HG03378 (cell line): ENCODE measurements at regions not wholly inside any gene's neighbourhood (a gene's known extent, or its start where the extent isn't known, plus 50 kb on each side); places are given as distances from the start of the nearest gene placed in this dataset.
"Not testable (repeated sequence)": the region's sequence is repeated elsewhere in the genome, so short reads cannot be mapped to it uniquely, and the experiment has no call there.

Experiments used
- ATAC-seq: cut with Tn5 transposase; IDR thresholded peaks from one replicate; pipeline ENCODE4 v1.9.1; 2021; ENCODE audit warnings: mild to moderate bottlenecking, moderate library complexity; ENCODE audit not compliant: unreplicated experiment

DNA sequence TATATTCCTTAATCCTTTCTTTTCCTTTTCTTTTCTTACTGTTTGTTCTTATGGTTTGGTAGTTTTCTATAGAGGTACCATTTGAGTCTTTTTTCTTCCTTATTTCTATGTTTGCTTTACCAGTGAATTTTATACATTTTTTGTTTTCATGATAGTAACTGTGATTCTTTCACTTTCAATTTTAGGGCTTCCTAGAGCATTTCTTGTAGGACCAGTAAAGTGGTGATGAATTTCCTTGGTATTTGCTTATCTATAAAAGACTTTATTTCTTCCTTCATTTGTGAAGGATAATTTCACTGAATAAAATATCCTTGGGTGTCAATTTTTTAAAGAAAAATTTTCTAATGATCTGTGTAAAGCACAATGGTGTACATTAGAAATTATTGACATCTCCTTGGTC lies 637.4 kb downstream of the CD109 start:
- no peak for ATAC-seq

DNA sequence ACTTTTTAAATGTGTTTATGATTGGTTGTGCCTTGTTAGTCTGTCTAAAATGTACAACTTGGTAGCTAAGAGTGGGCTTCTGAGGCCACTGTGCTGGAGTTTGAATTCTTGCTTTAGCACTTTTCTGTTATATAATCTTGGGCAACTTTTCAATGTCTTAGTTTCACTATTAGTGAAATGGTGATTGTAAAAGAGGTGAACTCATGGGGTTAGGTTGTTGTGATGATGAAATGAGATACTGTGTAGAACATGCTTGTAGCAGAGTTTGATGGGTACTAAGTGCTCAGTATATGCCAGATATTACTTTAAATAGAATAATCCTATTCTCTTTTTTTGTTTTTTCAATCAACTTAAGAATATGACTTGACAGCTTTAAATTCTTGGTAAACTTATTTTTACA lies 624.7 kb downstream of the CD109 start:
- ATAC-seq: no peak

DNA sequence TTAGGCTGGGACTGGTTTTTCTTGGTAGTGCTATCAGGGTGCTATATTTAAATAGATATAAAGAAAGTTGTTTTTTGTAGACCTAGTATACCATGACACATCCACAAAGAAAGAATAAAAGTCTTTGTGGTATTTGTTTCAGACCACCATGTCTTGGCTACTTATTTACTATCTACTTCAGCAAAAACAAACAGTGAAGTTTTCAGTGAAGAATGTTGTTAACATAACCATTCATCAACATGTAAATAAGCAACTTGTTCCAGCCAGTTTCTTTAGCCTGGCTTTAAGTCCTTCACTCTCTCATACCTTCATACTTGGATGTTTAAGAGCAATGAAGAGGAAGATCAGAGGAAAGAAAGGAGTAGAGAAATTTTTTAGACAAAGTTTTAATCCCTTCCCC lies 624.1 kb downstream of the CD109 start:
- no peak for ATAC-seq

- no peak for ATAC-seq
Measured at GRCh38 chr6:74319292-74319691, 623.3 kb downstream of the CD109 start.

DNA sequence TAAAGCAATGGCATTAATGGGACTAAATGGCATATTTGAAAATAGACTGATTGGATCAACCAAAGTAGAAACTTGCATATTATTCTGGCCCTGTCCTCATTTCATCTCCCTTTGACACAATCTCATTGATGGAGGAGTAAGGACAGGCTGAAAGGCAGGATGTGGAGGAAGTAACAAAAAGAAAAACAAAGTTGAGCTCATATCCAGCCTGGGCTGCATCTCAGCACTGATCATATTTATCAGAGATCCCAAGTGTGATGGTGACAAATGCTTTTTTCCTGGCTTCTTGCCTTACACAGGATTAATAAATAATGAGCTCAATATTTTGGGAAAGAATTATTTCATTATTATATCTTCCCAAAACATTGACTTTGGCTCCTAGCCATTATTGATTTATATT lies 622.7 kb downstream of the CD109 start:
- ATAC-seq: no peak

DNA sequence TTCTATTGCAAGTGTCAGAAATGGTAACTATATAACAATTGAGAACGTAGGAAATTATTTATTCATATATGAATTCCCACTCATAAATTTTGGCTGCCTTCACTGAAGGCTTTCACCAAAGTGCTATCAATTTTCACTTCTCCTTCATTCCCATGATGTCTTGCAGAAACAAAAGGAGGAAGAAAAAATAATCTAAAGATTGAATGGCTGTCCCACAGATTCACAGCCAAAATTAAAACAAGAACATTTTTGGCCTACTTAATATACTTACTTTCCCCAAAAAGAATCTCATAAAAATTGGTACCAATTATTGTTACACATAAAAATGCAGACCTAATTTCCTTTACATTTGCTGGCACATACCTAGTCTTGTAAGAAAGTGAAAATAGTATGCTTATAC lies 616.1 kb downstream of the CD109 start:
- no peak for ATAC-seq

GRCh38 chr6:74311431-74311830 lies 615.4 kb downstream of the CD109 start:
- ATAC-seq: no peak

GRCh38 chr6:74289884-74290283 lies 593.9 kb downstream of the CD109 start:
- no peak for ATAC-seq

DNA sequence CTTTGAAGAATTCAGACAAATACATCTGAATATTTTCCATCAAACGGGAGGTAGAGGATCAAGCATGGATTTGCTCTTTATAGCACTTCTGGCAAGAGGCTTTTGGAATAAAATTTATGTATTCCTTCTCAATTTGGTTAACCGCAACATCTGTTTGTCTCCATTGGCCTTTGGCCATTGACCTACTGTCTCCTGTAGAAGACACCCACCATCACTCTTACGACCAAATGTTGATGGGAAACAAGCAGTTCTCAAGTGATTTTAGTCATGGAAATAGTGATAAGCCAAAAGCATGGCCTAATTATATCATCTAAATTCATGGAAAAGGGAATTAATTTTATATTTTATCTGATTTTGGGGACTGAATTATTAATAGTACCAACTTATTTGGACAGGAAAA lies 591.9 kb downstream of the CD109 start:
- no peak for ATAC-seq

DNA sequence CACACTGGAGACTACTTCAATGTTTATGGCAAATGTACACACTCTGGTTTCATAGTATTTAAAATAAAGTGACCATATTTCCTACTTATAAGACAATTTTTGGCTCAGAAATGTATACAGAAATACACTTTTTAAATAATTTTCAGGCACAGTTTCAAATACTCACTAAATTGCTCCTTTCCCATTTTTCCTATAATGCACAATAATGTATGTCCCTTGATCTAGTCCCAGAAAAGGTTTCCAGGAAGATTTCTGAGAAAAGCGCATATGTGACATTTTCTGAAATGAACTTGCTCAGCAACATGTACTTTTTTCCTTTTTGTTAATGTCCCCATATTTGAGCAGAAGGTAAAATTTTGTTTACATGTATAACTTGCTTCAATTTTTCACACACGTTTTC lies 591.4 kb downstream of the CD109 start:
- ATAC-seq: no peak

GRCh38 chr6:74284284-74284683 lies 588.3 kb downstream of the CD109 start:
- ATAC-seq: no peak

DNA sequence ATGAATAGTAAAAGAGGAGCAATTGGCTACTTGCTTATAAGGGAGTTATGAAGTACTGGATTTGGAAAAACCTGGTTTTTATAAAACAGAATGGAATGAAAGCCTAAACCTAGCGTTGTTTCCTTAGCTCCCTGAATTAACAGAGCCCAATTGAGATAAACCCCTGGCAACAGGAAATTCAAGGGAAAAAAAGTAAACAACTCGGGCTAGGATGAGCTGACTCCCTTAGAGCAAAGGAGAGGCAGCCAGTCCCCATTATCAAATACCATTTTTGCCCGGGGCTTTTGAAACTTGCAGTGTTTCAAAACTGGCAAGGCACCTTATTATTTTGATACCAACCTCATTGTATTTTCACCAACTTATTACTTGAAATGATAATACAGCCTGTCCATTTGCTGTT lies 587.5 kb downstream of the CD109 start:
- ATAC-seq: no peak

DNA sequence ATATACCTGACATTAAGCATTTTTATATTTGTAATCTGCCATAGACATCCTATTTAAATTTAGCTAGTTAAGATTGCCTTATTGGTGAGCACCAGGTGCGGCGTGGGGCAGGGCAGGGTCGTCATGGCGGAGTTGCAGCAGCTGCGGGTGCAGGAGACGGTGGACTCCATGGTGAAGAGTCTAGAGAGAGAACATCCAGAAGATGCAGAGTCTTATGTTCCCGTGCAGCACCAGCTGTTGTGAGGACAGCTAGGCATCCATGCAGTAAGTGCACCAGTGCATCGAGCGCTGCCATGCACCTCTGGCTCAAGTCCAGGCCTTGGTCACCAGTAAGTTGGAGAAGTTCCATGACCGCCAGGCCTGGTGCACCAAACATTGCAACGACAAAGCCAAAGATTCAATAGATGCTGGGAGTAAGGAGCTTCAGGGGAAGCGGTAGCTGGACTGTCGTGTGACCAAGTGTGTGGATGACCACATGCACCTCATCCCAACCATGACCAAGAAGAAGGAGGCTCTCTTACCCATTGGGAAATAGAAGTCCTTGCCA lies 586.2 kb downstream of the CD109 start:
- ATAC-seq: no peak

GRCh38 chr6:74280130-74280692 lies 584.2 kb downstream of the CD109 start:
- ATAC-seq: no peak

DNA sequence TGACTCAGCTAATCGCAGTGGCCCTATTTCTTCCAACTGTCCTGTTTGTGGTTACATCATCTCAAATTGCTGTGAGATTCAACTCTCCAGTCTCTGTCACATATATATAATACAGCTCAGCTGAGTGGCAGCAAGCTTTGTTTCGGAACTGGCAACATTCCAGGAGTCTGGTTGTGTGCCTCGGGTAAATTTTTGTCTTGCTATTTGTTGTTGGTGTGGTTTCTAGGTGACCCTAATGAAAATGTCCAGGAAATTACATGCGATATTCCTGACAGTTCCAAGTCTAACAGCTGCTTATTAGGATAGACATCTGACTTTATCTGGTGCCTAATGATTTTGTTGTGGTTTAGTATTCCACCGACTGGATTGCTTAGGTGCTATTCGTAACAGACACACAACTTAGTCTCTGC lies 581.8 kb downstream of the CD109 start:
- no peak for ATAC-seq

- ATAC-seq: no peak
Measured at GRCh38 chr6:74273541-74273940, 577.5 kb downstream of the CD109 start.

GRCh38 chr6:74269600-74269858 lies 573.5 kb downstream of the CD109 start:
- ATAC-seq: no peak

DNA sequence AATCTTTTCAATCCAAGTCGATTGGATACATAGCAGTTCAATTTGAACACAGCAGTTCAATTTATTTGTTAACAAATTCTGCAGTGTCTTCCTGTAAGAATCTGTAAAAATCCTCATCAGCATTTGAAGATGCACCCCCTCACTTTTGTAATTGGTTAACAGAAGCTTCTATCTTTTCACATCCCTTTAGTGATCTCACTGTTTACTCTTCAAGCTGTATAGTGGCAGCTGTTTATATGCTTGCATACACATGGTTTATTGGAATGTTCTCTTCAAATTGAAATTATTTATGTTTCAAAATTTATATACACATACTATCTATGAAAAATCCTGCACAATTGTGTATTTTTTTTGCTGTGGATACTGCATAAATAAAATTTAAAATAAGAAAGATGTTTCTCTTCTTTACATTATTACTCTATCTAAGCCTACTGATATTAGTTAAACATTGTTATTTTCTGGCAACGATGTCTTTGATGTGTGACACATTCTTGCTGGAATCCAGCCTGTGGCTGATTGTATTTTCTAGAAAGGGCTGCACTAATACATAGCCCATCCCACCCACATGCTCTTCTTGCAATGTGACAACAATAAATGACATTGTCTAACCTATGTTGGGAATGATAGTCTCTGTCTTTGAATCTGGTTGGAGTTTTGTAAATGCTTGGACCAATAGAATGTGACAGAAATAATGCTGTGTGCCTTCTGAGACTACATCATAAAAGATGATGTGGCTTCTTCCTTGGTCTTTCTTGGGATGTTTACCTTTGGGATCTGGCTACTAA lies 573.0 kb downstream of the CD109 start:
- ATAC-seq: no peak

- no peak for ATAC-seq
Measured at GRCh38 chr6:74259981-74260380, 564.0 kb downstream of the CD109 start.

- ATAC-seq: no peak
Measured at GRCh38 chr6:74256781-74257180, 560.8 kb downstream of the CD109 start.

- no peak for ATAC-seq
Measured at GRCh38 chr6:74256381-74256780, 560.4 kb downstream of the CD109 start.

- not testable (repeated sequence) for ATAC-seq
Measured at GRCh38 chr6:74255007-74255406, 559.0 kb downstream of the CD109 start.

DNA sequence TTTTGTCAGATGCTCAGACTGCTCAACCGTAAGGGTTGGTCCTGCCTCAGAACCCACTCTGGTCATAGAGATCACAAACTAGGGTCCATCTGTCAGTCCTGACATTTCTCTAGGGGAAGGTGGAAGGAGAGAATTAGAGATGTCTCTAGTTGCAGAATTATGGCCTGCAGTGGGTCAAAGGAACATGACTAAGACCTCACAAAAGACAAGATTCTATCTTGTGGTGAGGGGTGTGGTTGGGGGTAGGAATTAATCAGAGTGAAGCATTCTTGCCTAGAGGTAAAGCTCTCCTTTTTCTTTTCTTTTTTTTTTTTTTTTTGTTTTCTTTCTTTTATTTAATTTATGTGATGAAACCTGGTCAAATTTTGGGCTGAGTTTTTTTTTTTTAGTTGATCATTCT lies 558.1 kb downstream of the CD109 start:
- ATAC-seq: not testable (repeated sequence)
